Liver (tissue), 8 donors: ENCODE measurements at regions not wholly inside any gene's neighbourhood (a gene's known extent, or its start where the extent isn't known, plus 50 kb on each side); places are given as distances from the start of the nearest gene placed in this dataset.

ENCODE experiments used
- DNase-seq: peaks from one replicate; pipeline ENCODE4 v3.0.0-alpha.2; 2017; ENCODE audit warnings: low spot score
- H3K27ac ChIP-seq, 2 donors: one replicate each; pipeline ENCODE4 v1.7.0; 2013; ENCODE audit warnings: inconsistent platforms in 2 of 2, low read length in 2 of 2, control low read depth in 1 of 2, low read depth in 1 of 2, mild to moderate bottlenecking in 1 of 2
- H3K27me3 ChIP-seq, 4 donors: one replicate each; pipeline versions ENCODE4 v1.6.1 to v1.7.0; 2013; ENCODE audit warnings: low read length in 3 of 4, inconsistent platforms in 1 of 4, mild to moderate bottlenecking in 1 of 4, moderate library complexity in 1 of 4; ENCODE audit not compliant: control insufficient read depth in 4 of 4, insufficient read depth in 4 of 4
- H3K36me3 ChIP-seq, 4 donors: one replicate each; pipeline versions ENCODE4 v1.6.1 to v1.7.0; 2013; ENCODE audit warnings: low read length in 3 of 4, mild to moderate bottlenecking in 3 of 4, low read depth in 1 of 4, moderate library complexity in 1 of 4; ENCODE audit not compliant: control insufficient read depth in 4 of 4, insufficient read depth in 3 of 4
- H3K4me1 ChIP-seq, 4 donors: one replicate each; pipeline versions ENCODE4 v1.6.1 to v1.7.0; 2013; ENCODE audit warnings: low read length in 3 of 4, mild to moderate bottlenecking in 3 of 4, moderate library complexity in 1 of 4; ENCODE audit not compliant: control insufficient read depth in 4 of 4, insufficient read depth in 4 of 4
- H3K4me3 ChIP-seq, 3 donors: one replicate each; pipeline versions ENCODE4 v1.6.1 to v1.7.0; 2013; ENCODE audit warnings: low read length in 3 of 3, control low read depth in 1 of 3, low read depth in 1 of 3, mild to moderate bottlenecking in 1 of 3
- H3K9ac ChIP-seq, 2 donors: one replicate each; pipeline ENCODE4 v1.7.0; 2013; ENCODE audit warnings: low read length in 2 of 2, mild to moderate bottlenecking in 2 of 2, moderate library complexity in 2 of 2, control low read depth in 1 of 2, low read depth in 1 of 2
- H3K9me3 ChIP-seq, 4 donors: one replicate each; pipeline versions ENCODE4 v1.6.1 to v1.7.0; 2013; ENCODE audit warnings: low read length in 3 of 4; ENCODE audit not compliant: control insufficient read depth in 4 of 4
- ATF3 ChIP-seq: IDR thresholded peaks from 2 replicates; pipeline ENCODE4 v1.6.1; 2016; ENCODE audit warnings: antibody characterized with exemption
- EGR1 ChIP-seq, 2 donors: IDR thresholded peaks; 2 replicates each; pipeline ENCODE4 v1.6.1; 2016 to 2018; ENCODE audit warnings: antibody characterized with exemption in 2 of 2, low read depth in 2 of 2
- FOXA1 ChIP-seq: IDR thresholded peaks from 2 replicates; pipeline ENCODE4 v1.6.1; 2016; ENCODE audit warnings: antibody characterized with exemption
- FOXA2 ChIP-seq: IDR thresholded peaks from 2 replicates; pipeline ENCODE4 v1.6.1; 2016; ENCODE audit warnings: antibody characterized with exemption
- GABPA ChIP-seq, 2 donors: IDR thresholded peaks in 1 of 2; conservative IDR thresholded peaks in 1 of 2; 2 replicates each; pipeline ENCODE4 v1.6.1; 2016; ENCODE audit warnings: antibody characterized with exemption in 2 of 2, mild to moderate bottlenecking in 1 of 2, moderate library complexity in 1 of 2
- HNF4A ChIP-seq, 2 donors: conservative IDR thresholded peaks; 2 replicates each; pipeline ENCODE4 v1.6.1; 2016; ENCODE audit warnings: antibody characterized with exemption in 2 of 2, mild to moderate bottlenecking in 2 of 2
- HNF4G ChIP-seq: IDR thresholded peaks from 2 replicates; pipeline ENCODE4 v1.6.1; 2016; ENCODE audit warnings: antibody characterized with exemption
- JUND ChIP-seq, 2 donors: IDR thresholded peaks; 2 replicates each; pipeline ENCODE4 v1.6.1; 2016; ENCODE audit warnings: antibody characterized with exemption in 2 of 2
- NR2F2 ChIP-seq: IDR thresholded peaks from 2 replicates; pipeline ENCODE4 v1.6.1; 2016; ENCODE audit warnings: antibody characterized with exemption
- RXRA ChIP-seq, 2 donors: IDR thresholded peaks; 2 replicates each; pipeline ENCODE4 v1.6.1; 2017 to 2018; ENCODE audit warnings: antibody characterized with exemption in 2 of 2, mild to moderate bottlenecking in 1 of 2
- SP1 ChIP-seq: IDR thresholded peaks from 2 replicates; pipeline ENCODE4 v1.6.1; 2018; ENCODE audit warnings: antibody characterized with exemption, mild to moderate bottlenecking
- TAF1 ChIP-seq: conservative IDR thresholded peaks from 2 replicates; pipeline ENCODE4 v1.6.1; 2016; ENCODE audit warnings: antibody characterized with exemption, mild to moderate bottlenecking
- YY1 ChIP-seq: IDR thresholded peaks from 2 replicates; pipeline ENCODE4 v1.6.1; 2016; ENCODE audit warnings: antibody characterized with exemption, mild to moderate bottlenecking
- WGBS: extraction: QIAGEN DNeasy Blood & Tissue Kit; methylation state at CpG from one replicate; pipeline ENCODE4 v1.1.7; 2013; 5-methylcytosine and 5-hydroxymethylcytosine counted together
- TF ChIP-seq, protein P1 (sequence below): IDR thresholded peaks from 2 replicates; pipeline ENCODE4 v1.6.1; 2016; ENCODE audit warnings: antibody characterized with exemption
- TF ChIP-seq, protein P2 (sequence below): fragments of 150-350 bp; IDR thresholded peaks from 2 replicates; pipeline ENCODE4 v1.5.1; 2017; ENCODE audit warnings: improper control_type of control experiment, low read depth, low read length; ENCODE audit not compliant: missing input control
- TF ChIP-seq, protein P3 (sequence below): IDR thresholded peaks from 2 replicates; pipeline ENCODE4 v1.6.1; 2016; ENCODE audit warnings: antibody characterized with exemption, mild to moderate bottlenecking
- donor health status: healthy.
- donor health status: healthy.
- donor health status: healthy.
- donor health status: healthy.
- donor health status: healthy.

- no peak overlapping the region for H3K4me3 ChIP-seq
- no peaks in the 10 kb centered on the region for H3K4me1 ChIP-seq
- no peaks in the 10 kb centered on the region for H3K36me3 ChIP-seq
- H3K9me3 ChIP-seq = peaks cover 0 to 7% (median 1%) of the 10 kb centered on the region in 4 donors
- 56% methylated on average over 4 of the region's 4 CpGs for WGBS
- no peak overlapping the region for H3K9ac ChIP-seq
- TF ChIP-seq HNF4G (no peak), YY1 (no peak), TAF1 (no peak), FOXA1 (no peak), EGR1 (IDR thresholded peaks at IDR 0.05; ENCODE audit: low read depth in 2 of 2) (no peak), HNF4A (conservative IDR thresholded peaks at IDR 0.05) (no peak), ATF3 (no peak), SP1 (no peak), RXRA (IDR thresholded peaks at IDR 0.05) (no peak), NR2F2 (no peak), FOXA2 (no peak), GABPA (IDR thresholded peaks at IDR 0.05 in 1 of 2, conservative IDR thresholded peaks at IDR 0.05 in 1 of 2) (no peak)
- TF ChIP-seq, protein P1, sequence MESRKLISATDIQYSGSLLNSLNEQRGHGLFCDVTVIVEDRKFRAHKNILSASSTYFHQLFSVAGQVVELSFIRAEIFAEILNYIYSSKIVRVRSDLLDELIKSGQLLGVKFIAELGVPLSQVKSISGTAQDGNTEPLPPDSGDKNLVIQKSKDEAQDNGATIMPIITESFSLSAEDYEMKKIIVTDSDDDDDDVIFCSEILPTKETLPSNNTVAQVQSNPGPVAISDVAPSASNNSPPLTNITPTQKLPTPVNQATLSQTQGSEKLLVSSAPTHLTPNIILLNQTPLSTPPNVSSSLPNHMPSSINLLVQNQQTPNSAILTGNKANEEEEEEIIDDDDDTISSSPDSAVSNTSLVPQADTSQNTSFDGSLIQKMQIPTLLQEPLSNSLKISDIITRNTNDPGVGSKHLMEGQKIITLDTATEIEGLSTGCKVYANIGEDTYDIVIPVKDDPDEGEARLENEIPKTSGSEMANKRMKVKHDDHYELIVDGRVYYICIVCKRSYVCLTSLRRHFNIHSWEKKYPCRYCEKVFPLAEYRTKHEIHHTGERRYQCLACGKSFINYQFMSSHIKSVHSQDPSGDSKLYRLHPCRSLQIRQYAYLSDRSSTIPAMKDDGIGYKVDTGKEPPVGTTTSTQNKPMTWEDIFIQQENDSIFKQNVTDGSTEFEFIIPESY = no peak
- TF ChIP-seq, protein P2, sequence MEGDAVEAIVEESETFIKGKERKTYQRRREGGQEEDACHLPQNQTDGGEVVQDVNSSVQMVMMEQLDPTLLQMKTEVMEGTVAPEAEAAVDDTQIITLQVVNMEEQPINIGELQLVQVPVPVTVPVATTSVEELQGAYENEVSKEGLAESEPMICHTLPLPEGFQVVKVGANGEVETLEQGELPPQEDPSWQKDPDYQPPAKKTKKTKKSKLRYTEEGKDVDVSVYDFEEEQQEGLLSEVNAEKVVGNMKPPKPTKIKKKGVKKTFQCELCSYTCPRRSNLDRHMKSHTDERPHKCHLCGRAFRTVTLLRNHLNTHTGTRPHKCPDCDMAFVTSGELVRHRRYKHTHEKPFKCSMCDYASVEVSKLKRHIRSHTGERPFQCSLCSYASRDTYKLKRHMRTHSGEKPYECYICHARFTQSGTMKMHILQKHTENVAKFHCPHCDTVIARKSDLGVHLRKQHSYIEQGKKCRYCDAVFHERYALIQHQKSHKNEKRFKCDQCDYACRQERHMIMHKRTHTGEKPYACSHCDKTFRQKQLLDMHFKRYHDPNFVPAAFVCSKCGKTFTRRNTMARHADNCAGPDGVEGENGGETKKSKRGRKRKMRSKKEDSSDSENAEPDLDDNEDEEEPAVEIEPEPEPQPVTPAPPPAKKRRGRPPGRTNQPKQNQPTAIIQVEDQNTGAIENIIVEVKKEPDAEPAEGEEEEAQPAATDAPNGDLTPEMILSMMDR = no peak
- TF ChIP-seq, protein P3, sequence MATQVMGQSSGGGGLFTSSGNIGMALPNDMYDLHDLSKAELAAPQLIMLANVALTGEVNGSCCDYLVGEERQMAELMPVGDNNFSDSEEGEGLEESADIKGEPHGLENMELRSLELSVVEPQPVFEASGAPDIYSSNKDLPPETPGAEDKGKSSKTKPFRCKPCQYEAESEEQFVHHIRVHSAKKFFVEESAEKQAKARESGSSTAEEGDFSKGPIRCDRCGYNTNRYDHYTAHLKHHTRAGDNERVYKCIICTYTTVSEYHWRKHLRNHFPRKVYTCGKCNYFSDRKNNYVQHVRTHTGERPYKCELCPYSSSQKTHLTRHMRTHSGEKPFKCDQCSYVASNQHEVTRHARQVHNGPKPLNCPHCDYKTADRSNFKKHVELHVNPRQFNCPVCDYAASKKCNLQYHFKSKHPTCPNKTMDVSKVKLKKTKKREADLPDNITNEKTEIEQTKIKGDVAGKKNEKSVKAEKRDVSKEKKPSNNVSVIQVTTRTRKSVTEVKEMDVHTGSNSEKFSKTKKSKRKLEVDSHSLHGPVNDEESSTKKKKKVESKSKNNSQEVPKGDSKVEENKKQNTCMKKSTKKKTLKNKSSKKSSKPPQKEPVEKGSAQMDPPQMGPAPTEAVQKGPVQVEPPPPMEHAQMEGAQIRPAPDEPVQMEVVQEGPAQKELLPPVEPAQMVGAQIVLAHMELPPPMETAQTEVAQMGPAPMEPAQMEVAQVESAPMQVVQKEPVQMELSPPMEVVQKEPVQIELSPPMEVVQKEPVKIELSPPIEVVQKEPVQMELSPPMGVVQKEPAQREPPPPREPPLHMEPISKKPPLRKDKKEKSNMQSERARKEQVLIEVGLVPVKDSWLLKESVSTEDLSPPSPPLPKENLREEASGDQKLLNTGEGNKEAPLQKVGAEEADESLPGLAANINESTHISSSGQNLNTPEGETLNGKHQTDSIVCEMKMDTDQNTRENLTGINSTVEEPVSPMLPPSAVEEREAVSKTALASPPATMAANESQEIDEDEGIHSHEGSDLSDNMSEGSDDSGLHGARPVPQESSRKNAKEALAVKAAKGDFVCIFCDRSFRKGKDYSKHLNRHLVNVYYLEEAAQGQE = no peak
- H3K27me3 ChIP-seq = no peaks in the 10 kb centered on the region
- H3K27ac ChIP-seq = no peak overlapping the region
- no peak for DNase-seq
Observed at GRCh38 chr6:67666177-67666964, 968.7 kb upstream of the ADGRB3 start.

- H3K27me3 ChIP-seq = no peaks in the 10 kb centered on the region
- no peak overlapping the region for H3K4me3 ChIP-seq
- no peak overlapping the region for H3K9ac ChIP-seq
- H3K9me3 ChIP-seq = peaks cover 0 to 3% (median 0%) of the 10 kb centered on the region in 4 donors
- H3K4me1 ChIP-seq = no peaks in the 10 kb centered on the region
- TF ChIP-seq JUND (IDR thresholded peaks at IDR 0.05) (no peak), EGR1 (IDR thresholded peaks at IDR 0.05; ENCODE audit: low read depth in 2 of 2) (no peak), FOXA1 (no peak), SP1 (no peak), HNF4G (no peak), YY1 (no peak), RXRA (IDR thresholded peaks at IDR 0.05) (no peak)
- TF ChIP-seq, protein P1 = no peak
- WGBS = 82% methylated on average over 5 of the region's 5 CpGs
- no peak overlapping the region for H3K27ac ChIP-seq
- H3K36me3 ChIP-seq = no peaks in the 10 kb centered on the region
- no peak for DNase-seq
Observed at GRCh38 chr6:67664942-67665341, 970.1 kb upstream of the ADGRB3 start.
